GM19351 (cell line): ENCODE measurements at regions not wholly inside any gene's neighbourhood (a gene's known extent, or its start where the extent isn't known, plus 50 kb on each side); places are given as distances from the start of the nearest gene placed in this dataset.

ENCODE experiments used
- ATAC-seq: cut with Tn5 transposase; IDR thresholded peaks from one replicate; pipeline ENCODE4 v1.9.1; 2021; ENCODE audit warnings: mild to moderate bottlenecking, moderate library complexity; ENCODE audit not compliant: unreplicated experiment

GRCh38 chr6:15044146-15044882 lies 201.6 kb upstream of the JARID2 start:
- ATAC-seq = no peak

GRCh38 chr6:15044948-15045347 lies 200.9 kb upstream of the JARID2 start:
- ATAC-seq = no peak

GRCh38 chr6:15046751-15047150 lies 199.1 kb upstream of the JARID2 start:
- ATAC-seq = no peak

- no peak for ATAC-seq
These were observed 197.5 kb upstream of the JARID2 start for GRCh38 chr6:15048367-15048766.

GRCh38 chr6:15058200-15059061 lies 187.4 kb upstream of the JARID2 start:
- no peak for ATAC-seq

GRCh38 chr6:15061180-15061641 lies 184.7 kb upstream of the JARID2 start:
- ATAC-seq = no peak

- no peak for ATAC-seq
These were observed 183.9 kb upstream of the JARID2 start for GRCh38 chr6:15061908-15062515.

- no peak for ATAC-seq
These were observed 183.2 kb upstream of the JARID2 start for GRCh38 chr6:15062516-15063252.

- ATAC-seq = no peak
These were observed 182.5 kb upstream of the JARID2 start for GRCh38 chr6:15063253-15063853.

GRCh38 chr6:15065261-15065989 lies 180.4 kb upstream of the JARID2 start:
- ATAC-seq = no peak

GRCh38 chr6:15066089-15066758 lies 179.6 kb upstream of the JARID2 start:
- no peak for ATAC-seq

GRCh38 chr6:15073344-15073789 lies 172.5 kb upstream of the JARID2 start:
- no peak for ATAC-seq

- ATAC-seq = no peak
These were observed 171.9 kb upstream of the JARID2 start for GRCh38 chr6:15073883-15074465.

- no peak for ATAC-seq
These were observed 171.1 kb upstream of the JARID2 start for GRCh38 chr6:15074806-15075205.

- ATAC-seq = no peak
These were observed 169.3 kb upstream of the JARID2 start for GRCh38 chr6:15076565-15076964.

- ATAC-seq = no peak
These were observed 168.9 kb upstream of the JARID2 start for GRCh38 chr6:15077006-15077405.

- ATAC-seq = no peak
These were observed 167.9 kb upstream of the JARID2 start for GRCh38 chr6:15077961-15078360.

- ATAC-seq = no peak
These were observed 166.5 kb upstream of the JARID2 start for GRCh38 chr6:15079288-15079817.

GRCh38 chr6:15080895-15081294 lies 165.0 kb upstream of the JARID2 start:
- no peak for ATAC-seq
